HEK293 (cell line): ENCODE measurements at regions not wholly inside any gene's neighbourhood (a gene's known extent, or its start where the extent isn't known, plus 50 kb on each side); places are given as distances from the start of the nearest gene placed in this dataset.

Experiments used
- BCL11A ChIP-seq: fragments of 450-650 bp; formaldehyde crosslinking; IDR thresholded peaks from 2 replicates; pipeline ENCODE4 v1.5.1; 2016; ENCODE audit warnings: low read depth, missing biosample characterization, missing genetic modification characterization
- CTCF ChIP-seq: fragments of 450-650 bp; formaldehyde crosslinking; IDR thresholded peaks from 2 replicates; pipeline ENCODE4 v1.5.1; 2016; ENCODE audit warnings: missing biosample characterization, missing genetic modification characterization
- ZBTB6 ChIP-seq: fragments of 450-650 bp; formaldehyde crosslinking; IDR thresholded peaks from 2 replicates; pipeline ENCODE4 v1.5.1; 2017; ENCODE audit warnings: missing biosample characterization, missing genetic modification characterization
- ZNF521 ChIP-seq: fragments of 450-650 bp; formaldehyde crosslinking; IDR thresholded peaks from 2 replicates; pipeline ENCODE4 v1.5.1; 2017; ENCODE audit warnings: missing biosample characterization, mild to moderate bottlenecking, missing genetic modification characterization
- ZNF791 ChIP-seq: fragments of 450-650 bp; formaldehyde crosslinking; IDR thresholded peaks from 2 replicates; pipeline ENCODE4 v1.5.1; 2016; ENCODE audit warnings: missing biosample characterization, missing genetic modification characterization

GRCh38 chr7:86574006-86574405 lies 69.7 kb upstream of the GRM3 start:
- TF ChIP-seq CTCF (tag by site-specific recombination) (no peak), BCL11A (no peak), ZBTB6 (tag by site-specific recombination) (no peak), ZNF791 (tag by site-specific recombination) (no peak), ZNF521 (tag by site-specific recombination) (no peak)
